H54 (cell line): ENCODE measurements at regions not wholly inside any gene's neighbourhood (a gene's known extent, or its start where the extent isn't known, plus 50 kb on each side); places are given as distances from the start of the nearest gene placed in this dataset.
"Not testable (repeated sequence)": the region's sequence is repeated elsewhere in the genome, so short reads cannot be mapped to it uniquely, and the experiment has no call there.

Experiments used
- DNase-seq: peaks from one replicate; pipeline ENCODE4 v3.0.0; 2011; ENCODE audit warnings: low spot score, mixed read lengths; ENCODE audit not compliant: insufficient read length
- FAIRE-seq: peaks from 3 replicates; lab custom pipeline; 2011; peaks lifted over from hg19 to GRCh38; lab: Jason Lieb, UNC
- POLR2A ChIP-seq: IDR thresholded peaks from 2 replicates; pipeline ENCODE4 v1.6.1; 2011; ENCODE audit warnings: low read depth, mild to moderate bottlenecking, low read length

- DNase-seq (peak; percentile 26), FAIRE-seq (no peak)
- TF ChIP-seq POLR2A = no peak
Observed at GRCh38 chr15:83380682-83381081, 66.5 kb upstream of the SH3GL3 start.

GRCh38 chr15:83383608-83384139 lies 63.5 kb upstream of the SH3GL3 start:
- not testable (repeated sequence) for DNase-seq, FAIRE-seq

GRCh38 chr15:83396101-83396500 lies 51.0 kb upstream of the SH3GL3 start:
- TF ChIP-seq POLR2A = no peak
- FAIRE-seq (no peak), DNase-seq (no peak)
